ENCODE measurements at regions not wholly inside any gene's neighbourhood (a gene's known extent, or its start where the extent isn't known, plus 50 kb on each side); places are given as distances from the start of the nearest gene placed in this dataset.

DNA sequence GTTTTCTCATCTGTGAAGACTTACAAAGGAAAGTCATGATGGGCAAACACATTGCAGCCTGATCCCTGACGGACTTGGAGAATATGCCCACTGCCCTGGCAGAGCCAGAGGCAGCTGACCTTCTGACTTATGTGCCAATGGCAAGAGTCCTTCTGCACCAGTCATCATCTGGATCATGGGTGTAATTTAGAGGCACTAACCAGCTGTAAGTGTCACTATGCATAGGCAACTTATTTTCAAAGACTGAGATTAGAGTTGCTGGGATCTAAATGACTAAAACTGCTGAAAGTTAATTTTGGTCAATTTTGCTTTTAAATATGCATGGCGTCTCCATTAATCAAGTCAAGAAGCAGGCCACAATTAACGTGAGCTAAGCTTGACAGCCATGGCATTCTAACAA lies 261.2 kb downstream of the BCL11A start:
- DNase-seq: no peak

DNA sequence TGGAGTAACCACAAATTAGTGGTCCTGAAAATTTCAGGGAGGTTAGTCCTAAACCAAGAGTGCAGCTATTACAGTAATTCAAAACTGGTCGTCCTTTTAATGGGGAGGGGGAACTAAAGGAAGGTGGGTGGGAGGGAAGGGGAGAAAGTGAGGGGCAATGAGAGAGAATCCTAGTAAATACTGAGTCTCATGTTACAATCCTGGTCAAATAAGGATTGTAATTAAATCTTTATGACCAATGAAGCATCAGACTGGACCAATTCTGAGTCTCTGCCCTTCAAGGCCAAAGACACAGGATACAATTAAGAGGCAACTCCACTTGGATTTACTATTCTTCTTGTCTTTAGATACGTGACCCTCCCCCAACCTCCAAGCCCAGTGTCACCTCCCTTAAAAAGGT lies 262.9 kb downstream of the BCL11A start:
- no peak for DNase-seq

DNA sequence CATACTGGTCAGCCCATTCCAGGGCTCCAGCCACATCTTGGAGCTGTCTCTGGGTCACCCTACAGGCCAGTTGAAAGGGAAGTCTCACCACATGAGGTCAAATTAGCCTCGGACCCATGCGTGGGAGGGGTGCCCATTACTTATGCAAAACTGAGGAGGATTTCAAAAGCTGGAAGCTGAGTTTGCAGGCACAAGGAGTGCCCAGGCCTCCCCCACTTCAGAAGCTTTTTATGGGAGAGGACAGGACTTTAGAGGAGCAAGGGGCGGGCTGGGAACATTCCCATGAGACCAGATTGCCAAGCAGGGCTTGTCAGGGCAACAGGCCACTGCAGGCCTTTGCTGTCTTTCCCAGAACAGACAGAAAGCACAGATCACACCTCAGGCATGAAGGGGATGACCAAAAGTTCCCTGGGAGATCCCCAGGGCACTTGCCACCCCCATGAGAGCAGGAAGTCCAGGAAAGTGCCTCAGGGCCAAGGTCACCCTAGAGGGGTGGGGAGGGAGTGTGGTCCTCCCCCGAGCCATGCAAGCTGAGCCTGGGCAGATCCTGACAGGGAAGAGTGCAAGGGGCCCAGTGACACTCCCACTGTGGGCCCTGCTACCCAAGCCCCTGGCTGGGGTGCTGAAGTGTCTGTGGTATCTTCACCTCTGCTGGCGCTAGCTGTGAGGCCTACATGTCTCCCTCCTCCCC lies 267.7 kb downstream of the BCL11A start:
- no peak for DNase-seq

DNA sequence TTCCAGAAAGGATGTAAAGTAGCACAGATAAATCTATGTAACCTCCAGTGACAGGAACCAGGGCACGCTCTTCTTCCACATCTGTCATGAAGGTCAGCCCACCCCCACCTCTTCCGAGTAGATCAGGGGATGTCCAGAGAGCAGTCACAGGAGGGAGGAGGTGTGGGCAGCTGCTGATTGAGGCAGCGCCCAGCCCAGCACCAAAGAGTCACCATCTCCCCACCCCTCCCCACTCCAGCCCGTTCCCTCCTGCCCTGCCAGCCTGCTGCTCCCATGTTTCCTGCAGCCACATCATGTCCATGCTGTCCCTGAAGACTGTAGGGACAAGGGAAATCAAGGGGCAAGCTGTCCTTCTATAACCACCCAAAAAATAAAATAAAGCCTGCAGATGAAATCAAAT lies 269.8 kb downstream of the BCL11A start:
- no peak for DNase-seq

DNA sequence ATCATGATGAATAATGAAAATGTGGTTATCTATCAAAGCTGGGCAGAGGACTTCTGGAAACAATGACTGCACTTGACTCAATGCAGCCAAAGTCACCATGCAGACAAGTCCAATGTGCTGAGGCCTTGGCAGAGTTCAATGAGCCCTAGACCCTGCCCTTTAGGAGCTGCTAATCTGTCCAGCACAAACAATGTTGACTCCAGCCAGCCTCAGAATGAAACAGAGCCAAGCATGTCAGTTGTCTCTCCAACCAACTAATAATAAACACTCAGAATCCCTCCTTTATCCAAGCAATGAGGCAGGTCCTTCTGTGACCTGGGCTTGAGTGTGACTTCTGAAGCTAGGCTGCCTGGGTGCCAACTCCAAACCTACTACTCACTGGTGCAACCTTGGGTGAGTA lies 270.6 kb downstream of the BCL11A start:
- no peak for DNase-seq

DNA sequence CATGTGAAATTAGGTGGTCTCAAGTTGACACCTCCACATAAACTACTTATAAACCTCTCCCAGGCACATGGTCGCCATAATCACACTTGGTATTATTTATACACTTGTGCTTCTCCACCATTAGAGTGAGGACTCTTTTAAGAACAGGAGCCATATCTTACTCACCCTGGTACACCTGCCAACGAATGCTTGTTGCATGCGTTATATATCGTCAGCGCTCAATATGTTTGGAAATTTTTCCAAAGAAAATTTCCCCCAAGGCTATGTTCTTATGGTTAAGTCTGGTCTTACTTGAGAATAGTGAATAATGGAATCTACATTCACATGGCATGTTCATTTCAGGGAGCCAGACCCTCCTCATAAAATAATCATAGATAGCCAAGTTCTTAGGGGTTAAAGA lies 271.7 kb downstream of the BCL11A start:
- DNase-seq: no peak

DNA sequence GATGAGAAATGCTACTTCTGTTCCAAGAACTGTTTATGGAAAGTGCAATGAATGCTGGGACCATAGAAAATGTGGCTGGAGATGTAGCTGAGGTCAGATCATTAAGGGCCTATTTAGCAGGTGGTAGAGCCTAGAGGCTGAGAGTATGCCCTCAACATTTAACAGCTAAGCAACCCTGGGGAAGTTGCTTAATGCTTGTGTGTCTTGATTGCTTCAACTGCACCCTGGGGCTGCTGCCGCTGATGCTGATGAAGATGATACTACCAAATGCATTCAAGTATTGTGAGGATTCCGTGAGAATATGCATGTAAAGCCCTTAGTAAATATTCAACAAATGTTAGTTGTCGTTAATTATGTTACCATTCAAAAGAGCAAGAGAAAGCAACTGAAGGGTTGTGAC lies 273.2 kb downstream of the BCL11A start:
- DNase-seq: no peak

DNA sequence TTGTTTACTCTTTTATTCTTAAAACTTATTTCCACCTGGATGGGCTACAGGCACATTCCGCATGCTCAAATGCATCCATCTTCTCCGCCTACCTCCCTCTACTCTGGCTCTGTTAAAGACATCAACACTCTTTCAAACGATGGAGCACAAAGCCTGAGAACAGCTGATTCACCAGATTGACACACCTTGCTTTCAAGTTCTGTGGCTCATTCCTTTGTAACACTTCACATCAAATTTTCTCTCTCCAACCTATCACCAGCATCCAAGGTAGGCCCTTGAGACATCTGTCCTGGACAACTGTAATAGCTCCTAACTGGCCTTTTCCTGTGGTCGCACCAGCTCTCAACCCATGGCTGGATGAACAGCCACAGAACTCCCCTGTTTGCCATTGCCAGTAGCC lies 274.5 kb downstream of the BCL11A start:
- DNase-seq: no peak

DNA sequence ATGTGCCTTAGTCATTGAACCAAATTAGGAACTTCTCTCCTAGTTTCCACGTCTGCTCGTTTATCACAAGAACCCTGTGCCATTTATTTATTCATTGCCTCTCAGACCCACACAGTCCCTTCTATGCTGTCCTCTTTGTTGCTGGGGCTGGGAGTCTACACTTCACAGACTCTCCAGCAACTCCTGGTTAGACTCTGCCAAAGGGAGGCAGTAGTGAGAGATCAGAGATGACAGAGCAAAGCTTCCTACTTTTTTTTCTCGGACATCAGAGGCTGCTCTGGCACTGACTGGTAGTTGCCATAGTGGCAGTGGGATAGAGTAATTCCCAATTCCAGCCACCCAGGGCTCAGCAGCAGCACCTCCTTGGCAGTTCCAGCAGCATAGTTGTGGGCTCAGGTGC lies 277.5 kb downstream of the BCL11A start:
- DNase-seq: no peak

DNA sequence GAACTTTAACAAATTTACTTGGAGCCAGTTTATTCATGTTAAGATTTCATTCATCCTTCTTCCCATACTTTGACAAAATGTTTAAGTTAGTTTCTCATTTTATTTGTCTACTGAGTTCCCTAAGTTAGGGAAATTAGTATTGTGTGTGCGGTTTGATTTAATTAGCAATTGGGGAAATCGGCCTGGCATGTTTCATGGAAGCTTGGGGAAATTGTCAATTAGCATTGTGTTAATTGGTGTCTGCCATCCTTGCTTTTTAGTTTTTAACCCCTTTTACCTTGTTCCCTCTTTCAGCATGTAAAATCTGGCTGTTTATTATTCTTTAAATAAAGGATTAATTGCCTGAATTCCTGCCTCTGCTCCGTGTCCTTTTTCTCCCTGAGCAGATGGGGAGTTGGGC lies 279.6 kb downstream of the BCL11A start:
- DNase-seq: no peak

DNA sequence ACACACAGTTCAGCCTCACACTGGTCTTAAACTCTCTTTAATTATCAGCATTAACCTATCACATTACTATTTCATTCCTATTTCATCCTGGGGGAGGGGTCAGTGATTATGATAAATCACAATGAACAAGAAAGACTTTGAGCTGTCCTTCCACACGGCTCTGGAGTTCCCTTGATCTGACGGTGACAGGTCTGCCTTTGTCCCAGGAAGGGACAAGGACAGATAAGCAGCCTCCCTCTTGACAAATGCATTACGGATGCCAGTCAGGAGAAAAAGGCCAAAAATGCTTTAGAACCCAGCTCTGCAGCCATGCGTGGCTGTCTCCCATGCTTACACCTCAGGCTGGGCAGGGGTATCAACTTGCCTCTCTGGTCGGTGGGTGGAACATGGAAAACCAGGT lies 281.7 kb downstream of the BCL11A start:
- DNase-seq: no peak

DNA sequence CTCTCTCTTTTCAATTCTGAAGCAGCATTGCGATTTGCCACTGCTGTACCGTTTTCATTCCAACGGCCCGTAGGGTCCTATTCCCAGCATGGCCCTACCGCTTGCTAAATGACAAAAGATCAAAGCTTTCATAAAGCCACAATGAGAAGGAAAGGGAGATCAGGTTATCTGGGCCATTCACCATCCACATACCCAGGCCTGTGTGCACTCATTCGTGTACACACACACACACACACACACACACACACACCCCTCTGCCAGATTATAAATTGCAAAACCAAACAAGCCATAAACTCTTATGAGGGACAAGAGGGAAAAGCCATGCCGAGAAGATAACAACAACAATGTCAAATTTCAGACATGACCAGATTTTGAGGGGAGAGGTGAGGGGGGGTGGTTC lies 282.3 kb downstream of the BCL11A start:
- DNase-seq: no peak

DNA sequence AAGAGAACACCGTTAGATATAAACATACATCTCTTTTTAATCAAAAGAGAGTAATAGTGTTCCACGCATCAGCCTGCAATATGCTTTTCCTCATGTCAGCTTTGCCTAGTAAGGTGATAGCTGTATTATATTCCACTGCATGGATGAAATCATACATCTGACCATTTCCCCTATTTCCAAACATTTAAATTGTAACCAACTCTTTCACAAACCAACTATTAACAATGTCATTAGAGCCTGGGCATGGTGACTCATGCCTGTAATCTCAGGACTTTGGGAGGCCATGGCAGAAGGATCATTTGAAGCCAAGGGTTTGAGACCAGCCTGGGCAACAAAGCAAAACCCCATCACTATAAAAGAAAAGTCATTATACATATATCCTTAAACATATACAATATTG lies 284.8 kb downstream of the BCL11A start:
- DNase-seq: no peak

DNA sequence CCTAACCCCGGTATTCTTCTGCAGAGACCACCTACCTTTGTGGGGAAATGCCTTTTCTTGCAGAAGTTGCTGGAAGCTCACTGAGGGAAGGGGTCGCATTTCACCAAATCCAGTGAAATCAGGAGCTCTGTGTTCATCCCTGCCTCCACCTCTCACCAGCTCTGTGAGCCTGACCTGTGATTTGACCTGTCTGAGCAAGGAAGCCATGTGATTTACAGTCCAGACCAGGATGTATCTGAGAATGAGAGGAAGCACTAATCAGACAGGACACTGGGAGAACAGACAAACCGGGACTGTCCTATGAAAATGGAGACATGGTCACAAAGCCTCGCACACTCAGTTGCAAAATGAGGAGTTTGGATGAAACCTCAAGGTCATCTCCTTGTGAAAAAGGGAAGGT lies 285.4 kb downstream of the BCL11A start:
- no peak for DNase-seq

DNA sequence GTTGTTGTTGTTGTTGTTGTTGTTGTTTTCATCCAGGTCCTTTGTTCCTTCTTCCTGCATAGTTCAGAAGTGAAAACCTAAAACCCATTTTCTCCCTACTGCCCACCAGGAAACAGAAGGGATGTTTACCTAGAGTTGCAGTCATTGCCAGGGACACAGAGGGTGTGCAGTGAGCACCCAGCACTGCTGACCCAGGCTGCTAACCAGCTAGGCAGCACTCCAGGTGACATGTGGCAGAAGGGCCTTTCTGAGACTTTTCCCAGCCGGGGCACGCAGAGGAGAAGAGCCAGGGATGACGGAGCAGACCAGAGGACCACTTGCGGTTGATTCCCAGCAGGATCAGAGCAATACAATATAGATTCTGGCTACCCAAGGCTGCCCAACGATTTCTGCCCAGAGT lies 286.3 kb downstream of the BCL11A start:
- DNase-seq: no peak

DNA sequence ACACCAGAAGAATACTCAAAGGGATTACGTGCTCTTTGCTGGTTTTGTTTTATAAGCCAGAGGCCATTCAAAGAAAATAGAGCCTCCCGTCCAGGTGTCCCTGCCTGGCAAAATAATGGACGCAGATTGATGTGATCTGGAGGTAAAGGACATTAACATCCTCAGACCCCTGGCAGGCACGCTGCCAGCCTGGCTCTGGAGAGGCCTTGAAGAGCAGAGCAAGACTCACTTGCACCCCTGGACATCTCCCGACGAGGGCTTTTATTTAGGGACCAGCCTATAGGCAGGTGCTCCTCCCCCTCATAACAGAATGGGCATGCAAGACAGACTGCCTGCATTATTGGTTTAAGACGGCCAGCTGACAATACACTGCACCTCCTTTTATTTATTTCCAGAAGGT lies 291.3 kb downstream of the BCL11A start:
- DNase-seq: no peak

DNA sequence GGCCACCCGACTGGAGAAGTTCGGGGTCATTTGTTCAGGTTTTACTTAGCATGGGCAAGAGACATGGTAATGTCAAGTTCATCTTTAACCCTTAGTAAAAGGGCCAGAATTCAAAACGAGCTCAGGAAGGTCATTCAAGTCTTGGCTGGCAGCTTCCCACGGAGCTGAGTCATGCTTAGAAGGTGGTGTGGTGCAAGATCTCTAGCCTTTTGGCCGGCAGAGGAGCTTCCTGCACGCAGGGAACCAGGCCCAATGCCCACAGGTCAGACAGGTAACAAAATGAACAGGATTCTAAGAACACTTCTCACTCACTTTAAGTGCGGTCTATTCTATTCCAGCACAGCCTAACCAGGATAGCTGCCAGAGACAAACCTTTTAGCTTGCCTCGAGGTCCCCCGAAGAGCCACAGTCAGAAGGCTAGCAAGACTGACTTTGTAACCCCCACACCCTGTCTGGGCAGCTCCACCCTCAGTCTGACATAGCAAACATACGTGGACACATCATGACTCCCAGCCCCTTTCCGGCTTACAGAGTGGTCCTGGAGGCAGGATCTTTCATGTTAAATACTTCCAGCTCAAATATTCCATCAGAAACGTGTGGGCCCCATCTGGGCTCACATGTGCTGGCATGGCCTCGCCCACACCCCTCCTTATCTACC lies 292.7 kb downstream of the BCL11A start:
- DNase-seq: no peak

DNA sequence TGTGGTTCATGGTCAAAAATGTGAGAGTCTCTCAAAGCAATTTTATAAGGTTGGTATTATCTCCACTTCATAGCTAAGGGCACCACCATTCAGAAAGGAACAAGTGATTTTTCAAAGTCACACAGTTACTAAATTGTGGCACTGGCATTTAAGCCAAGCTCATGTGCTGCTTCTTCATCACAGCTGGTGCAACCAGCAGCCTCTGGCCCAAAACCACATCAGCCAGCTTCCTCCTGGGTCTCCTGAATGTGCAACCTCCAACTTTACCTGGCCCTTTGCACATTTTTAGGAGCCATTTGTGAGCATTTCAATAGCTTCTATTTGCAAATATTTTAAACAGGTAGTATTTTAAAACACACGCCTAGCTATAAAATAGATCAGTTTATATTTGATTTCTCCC lies 293.7 kb downstream of the BCL11A start:
- DNase-seq: no peak

DNA sequence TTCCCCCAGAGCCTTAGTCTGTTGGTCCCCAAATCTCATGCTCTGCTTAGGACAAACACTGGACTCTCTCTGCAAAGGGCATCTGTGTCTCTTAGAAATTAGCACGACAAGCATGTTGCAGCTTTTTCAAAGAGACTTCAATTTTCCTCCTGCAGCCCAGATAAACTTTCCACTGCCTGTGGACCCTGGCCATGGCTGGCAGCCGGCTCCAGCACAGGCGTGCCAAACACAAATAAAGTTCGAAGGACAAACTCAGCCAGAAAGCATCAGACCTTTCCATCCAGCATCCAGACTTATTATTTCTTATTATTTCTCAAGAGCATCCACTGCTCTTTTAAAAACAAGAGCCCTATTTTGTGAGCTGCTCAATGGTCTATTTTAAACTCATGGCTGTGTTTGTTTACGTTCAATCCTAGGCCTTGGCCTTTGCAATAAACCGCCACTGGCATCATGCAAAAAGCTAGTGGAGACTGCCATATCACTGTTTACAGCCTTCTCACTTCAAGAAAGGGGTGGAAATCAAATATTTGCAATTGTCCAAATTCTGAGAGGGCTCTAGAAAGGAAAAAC lies 300.8 kb downstream of the BCL11A start:
- DNase-seq: no peak

DNA sequence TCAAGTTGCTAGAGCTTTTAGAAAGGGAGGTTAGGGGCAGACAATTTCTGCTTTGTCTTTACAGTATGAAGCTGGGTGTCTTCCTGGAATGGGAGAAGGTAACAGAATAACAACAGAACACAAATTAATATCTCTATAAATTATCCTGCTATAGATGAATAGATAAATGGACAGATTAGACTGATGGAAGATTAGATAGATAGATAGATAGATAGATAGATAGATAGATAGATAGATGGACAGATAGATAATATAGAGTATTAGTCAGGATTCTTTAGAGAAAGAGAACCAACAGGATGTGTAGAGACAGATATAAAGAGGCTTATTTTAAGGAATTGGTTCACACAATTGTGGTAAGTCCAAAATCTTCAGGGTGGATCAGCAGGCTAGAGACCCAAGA lies 302.2 kb downstream of the BCL11A start:
- no peak for DNase-seq

DNA sequence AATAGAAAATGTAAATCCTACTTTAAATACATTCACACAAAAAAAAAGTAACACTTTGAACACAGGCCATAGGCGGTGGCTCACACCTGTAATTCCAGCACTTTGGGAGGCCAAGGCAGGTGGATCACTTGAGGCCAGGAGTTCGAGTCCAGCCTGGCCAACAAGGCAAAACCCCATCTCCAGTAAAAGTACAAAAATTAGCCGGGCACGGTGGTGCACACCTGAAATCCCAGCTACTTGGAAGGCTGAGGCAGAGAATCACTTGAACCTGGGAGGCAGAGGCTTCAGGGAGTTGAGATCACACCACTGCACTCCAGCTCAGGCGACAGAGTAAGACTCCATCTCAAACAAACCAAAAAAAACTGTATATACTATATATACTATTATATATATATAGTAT lies 303.6 kb downstream of the BCL11A start:
- DNase-seq: no peak

DNA sequence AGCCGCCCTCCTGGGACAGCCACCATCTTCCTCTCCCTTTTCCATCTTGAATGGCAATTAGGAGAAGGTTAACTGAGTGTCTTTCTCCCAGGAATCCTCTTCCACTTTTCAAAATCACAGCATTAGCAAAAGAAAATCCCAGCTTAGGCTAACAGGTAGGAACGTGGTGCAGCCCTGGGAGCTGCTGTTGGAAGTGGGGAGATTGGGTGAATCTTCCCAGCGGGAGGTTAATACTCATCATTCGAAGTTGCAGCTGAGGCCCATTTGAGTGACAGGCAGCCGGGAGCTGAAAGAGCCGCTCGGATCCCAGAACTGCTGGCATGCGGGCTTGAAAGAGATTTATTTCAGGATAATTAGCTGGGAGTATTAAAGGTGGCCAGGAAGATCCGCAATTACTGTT lies 306.0 kb downstream of the BCL11A start:
- DNase-seq: no peak

DNA sequence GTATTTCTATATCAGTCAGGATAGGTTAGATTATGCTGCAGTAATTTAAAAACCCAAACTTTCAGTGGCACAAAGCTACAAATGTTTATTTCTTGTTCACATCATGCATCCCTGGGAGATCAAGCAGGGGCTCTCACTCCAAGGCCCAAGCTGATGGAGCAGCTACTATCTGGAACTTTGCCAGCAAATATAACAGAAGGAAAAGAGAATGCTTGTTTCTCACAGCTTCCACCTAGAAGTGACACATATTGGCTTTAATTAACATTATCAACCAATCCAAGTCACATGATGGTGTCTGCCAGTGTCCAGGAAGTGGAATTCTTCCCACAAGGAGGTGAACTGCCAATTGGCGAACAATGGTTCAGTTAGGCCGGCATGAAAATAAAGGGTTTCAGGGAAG lies 306.9 kb downstream of the BCL11A start:
- no peak for DNase-seq

DNA sequence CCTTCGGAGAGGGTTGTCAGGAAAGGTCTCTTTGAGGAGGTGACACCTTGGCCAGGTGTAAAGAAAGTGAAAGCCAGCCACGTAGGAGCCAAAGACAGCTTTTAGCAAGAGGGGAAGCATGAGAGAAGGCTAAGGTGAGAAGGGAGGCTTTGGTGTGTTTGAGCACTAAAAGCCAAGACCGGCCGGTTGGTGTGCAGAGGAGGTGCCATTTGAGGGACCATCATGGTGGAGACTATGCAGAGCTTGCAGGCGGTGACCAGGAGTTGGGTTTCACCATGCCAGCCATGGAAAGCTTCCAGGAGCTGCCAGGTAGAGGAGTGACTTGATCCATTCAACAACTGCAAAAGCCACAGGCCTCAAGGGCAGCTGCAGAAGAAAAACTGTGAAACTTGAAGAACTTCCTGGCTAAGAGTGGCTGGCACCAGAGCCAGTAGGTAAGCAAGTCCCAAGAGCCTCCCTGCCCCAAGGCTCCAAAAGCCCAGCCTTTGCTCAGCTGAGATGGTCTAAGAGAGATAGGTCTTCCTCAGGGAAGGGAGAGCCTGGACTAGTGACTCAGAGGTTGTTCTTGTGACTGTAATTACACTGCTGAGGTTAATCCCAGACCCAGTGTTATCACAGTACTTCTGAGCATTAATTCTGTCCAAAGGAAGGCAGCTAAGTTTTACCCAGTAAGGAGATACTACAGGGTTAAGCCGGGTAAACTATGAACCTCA lies 319.0 kb downstream of the BCL11A start:
- no peak for DNase-seq

Measured in activated T-cell treated with anti-CD3 and anti-CD28 coated beads for 4 hours (primary cell).